HG03432 (cell line): ENCODE measurements at regions not wholly inside any gene's neighbourhood (a gene's known extent, or its start where the extent isn't known, plus 50 kb on each side); places are given as distances from the start of the nearest gene placed in this dataset.

ENCODE experiments used
- ATAC-seq: cut with Tn5 transposase; IDR thresholded peaks from one replicate; pipeline ENCODE4 v1.9.1; 2021; ENCODE audit warnings: mild to moderate bottlenecking, moderate library complexity; ENCODE audit not compliant: unreplicated experiment

DNA sequence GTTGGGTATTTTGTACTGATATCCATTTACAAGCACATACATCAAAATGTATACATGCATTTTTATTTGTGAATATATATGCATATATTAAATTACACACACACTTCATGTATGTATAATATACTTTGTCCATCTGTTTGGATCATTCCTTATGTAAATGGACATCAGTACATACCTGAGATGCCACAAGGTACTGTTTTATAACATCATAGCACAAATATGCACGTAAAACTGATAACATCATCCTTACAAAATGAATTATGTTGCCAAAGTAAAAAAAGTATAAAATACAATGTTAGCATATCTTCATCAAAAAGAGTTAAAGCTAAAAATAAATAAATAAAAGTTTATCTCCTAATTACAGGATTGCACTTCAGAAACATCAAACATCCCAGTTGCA, 634.8 kb upstream of the UBE2E2 start:
- ATAC-seq, result no peak

DNA sequence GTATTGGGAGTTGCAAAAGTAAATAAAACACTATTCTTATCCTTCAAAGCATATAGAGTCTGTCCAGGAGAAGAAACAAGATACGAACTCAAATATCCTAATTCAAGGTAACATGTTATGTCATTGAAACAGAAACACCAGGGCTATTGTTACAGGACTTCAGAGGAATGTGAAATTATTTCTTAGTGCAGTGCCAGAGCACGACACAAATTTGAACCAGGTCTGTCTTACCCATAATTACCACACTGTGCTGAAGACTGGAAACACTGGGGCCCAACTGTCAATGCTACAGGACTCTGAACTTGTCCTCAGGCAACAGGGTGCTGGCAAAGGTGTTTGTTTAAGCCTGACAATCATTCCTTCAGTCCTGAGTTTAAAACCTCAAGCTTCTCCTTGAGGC, 633.6 kb upstream of the UBE2E2 start:
- no peak for ATAC-seq

DNA sequence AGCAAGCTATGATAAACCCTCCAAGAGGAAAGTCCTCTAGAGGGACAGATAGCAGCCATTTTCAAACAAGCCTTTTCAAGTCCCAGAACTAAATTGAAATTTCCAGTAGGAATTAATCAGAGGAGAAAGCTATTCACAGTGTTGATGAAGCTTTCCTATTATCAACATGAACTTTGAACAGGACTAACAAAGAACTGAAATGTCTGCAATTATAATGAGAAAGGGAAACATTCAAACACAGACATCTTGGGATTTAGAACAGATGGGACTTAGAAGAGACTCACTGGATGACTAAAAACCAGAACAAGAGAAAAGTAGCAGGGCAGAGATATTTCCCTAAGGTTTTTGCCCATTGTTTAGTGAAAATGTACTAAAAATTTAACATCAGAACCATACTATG, 622.1 kb upstream of the UBE2E2 start:
- no peak for ATAC-seq

DNA sequence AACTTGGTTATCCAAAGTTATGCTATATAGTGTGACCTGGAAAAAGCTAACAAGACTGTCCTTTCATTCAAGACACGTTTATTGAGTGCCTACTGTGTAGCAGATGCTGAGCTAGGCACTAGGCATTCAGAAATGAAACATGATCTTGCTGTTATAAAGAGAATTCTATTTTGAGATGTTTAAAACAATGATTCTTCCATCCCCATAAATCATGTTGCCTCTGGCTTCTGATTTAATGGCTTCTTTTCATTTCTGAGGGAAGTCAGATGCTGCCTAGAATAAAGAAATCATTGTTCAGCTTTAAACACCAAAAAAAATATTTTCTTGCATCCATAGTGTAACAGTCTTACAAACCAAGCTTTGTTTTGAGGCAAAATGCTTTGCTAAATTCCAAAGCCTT, 620.9 kb upstream of the UBE2E2 start:
- ATAC-seq, result no peak

DNA sequence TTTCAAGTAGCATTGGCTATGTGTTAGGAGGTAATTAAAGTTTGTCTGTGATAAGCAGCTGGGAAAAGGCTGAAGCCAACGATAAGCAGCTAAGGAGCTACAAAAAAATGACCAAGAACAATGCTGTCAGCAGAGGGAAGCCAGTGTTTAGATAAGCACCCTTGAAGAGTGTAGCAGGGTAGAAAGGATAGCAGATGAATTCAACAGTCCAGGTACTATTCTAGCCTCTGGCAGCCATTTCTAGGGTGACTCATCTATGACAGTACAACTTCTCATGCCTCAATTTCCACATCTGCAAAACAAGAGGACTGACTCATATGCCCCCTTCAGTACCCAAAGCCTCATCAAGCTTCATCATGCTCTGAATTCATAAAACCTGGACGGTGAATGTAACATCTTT, 617.6 kb upstream of the UBE2E2 start:
- ATAC-seq, result no peak

DNA sequence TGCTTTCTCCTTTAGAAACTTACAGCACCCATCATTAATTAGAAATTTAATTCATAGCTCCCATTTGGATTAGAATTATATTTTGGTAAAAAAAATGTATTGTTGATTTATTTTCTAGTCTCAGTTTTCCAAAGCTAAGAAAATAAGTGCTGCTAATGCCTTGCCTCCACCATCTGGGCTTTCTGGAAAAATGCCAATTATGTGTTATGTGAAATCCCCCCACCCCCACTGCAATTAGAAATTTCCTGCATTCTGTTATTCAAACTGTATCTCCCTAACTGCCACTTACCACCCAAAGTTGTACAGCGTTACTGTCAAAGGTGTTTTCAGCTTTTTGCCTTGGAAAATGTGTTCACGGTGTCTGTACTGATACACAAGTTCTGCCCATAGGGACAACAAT, 617.2 kb upstream of the UBE2E2 start:
- no peak for ATAC-seq

DNA sequence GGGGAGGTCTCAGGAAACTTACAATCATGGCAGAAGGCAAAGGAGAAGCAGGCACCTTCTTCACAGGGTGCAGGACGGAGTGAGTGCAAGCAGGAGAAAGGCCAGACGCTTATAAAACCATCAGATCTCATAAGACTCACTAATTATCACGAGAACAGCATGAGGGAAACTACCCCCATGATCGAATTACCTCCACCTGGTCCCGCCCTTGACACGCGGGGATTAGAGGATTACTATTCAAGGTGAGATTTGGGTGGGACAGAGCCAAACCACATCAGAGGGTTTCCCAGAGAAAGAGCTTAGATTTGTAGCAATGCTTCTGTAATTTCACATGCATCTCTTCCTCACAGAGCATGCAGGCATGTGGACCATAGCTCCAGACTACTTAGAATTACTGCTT, 615.7 kb upstream of the UBE2E2 start:
- no peak for ATAC-seq

DNA sequence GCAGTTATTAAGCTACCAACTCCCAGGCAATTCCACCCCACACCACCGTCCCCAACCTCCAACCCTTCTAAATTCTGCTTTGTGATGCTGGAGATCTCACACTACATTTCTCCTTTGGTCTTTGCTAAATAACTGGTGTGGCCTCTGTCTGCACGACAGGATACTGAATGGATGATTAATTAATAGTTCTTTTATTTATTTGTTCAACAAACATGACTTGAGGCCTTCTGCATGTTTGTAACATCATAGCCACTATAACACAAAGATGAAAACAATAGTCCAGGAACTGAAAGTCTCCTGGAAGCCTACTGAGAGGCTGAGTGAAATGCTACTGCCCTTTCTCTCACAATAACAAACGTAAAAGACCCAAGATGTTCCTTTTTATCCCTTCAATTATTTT, 609.5 kb upstream of the UBE2E2 start:
- no peak for ATAC-seq

DNA sequence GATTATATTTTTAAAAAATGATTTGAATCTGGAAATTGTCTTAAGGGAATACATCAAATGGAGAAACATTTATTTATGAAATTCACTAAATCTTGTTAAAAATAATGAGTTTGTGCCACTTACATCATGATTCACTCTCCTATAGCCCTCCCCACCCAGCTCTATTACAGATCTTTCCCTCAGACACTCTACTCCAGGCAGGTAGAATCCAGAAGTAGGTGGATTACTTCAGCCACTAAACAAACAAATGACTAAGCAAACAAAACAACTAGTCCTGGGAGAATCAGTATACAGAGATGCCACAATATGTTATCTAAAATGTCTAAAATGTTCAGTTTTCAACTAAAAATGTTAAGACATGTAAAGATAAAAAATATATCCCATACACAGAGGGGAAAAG, 608.1 kb upstream of the UBE2E2 start:
- ATAC-seq, result no peak

DNA sequence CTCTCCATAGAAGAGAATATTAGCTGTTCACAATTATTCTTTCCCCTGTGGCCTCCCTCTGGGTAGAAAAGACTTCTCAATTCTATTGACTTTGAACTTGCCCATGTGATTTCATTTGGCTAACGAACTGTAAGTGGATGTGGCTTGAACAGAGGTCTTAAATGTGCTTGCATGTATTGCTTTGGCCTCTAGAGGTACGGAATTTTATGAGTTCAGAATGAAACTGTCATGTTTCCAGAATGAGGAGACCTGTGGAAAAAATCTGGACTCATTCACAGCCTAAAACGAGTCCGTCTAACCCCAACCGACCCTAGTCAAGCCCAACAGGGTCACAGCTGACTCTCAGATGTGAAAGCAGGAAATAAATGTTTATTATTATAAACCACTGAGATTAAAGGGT, 596.7 kb upstream of the UBE2E2 start:
- no peak for ATAC-seq

DNA sequence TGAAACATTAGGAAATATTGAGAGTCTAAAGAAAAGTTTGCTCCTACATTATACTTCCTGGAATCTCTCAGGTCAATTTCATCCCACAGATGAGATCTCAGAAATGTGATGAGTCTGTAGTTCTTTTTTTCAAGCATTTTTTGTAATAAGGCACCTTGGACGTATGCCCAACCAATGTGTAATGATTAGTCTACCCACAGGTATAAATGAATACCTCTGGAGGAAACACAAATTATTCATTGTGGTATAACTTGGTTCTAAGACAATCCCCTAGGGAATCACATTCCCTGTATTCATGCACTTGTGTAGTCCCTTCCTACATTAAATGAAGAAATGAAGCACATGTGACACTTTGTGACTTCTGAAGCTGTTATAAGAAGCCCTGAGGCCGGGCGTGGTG, 596.2 kb upstream of the UBE2E2 start:
- no peak for ATAC-seq

DNA sequence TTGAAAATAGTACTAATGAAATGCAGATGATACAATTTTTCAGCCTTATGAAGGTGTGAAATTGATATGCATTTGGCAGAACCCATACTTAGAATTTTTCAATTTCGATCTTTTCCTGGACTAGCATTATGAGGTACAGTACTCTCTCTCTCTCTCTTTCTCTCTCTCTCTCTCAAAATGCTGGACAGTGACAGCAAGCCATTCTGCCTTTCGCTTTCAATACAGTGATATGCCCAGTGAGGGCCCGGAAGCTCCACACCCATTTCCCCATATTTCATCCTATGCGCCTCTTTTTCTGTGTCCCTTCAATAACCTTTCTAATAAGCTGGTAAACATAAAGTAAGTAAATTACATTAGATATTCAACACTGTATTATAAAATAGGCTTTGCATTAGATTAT, 595.0 kb upstream of the UBE2E2 start:
- ATAC-seq, result no peak

DNA sequence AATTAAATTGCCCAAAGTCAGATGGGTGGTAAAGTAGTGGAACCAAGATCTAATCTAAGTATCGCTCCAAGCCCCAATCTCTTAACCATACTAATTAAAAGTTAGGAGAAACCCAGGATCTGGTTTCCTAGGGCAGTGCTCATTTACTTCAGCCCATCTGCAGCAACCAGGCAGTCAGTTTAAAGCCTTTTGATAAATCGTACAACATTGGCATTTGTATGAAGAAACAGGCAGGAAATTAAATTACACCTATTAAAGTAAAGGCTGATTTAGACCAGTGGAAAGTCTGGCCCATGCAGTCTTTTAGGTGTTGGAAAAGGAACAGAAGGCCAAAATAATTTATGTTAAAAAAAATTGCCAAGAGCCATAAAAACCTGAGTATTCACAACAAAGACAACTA, 594.4 kb upstream of the UBE2E2 start:
- ATAC-seq, result no peak

DNA sequence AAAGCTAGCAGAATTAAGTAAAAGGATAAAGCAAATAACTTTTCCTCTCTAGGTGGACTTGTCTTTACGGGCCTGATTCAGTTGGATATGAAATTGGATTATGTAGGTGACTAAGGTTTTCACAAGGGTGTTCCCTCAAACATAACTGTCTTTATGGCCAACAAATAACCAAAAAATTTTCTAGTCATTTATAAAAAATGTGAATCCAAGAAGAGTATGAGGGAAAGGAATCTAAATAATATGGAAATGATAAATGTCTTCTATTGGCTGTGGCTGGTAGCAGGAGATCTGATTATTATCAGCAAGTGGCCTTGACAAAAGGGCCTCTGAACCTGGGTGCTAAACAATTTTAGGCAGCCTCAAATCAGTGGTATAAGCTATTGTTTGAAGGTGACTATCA, 594.0 kb upstream of the UBE2E2 start:
- ATAC-seq, result no peak

DNA sequence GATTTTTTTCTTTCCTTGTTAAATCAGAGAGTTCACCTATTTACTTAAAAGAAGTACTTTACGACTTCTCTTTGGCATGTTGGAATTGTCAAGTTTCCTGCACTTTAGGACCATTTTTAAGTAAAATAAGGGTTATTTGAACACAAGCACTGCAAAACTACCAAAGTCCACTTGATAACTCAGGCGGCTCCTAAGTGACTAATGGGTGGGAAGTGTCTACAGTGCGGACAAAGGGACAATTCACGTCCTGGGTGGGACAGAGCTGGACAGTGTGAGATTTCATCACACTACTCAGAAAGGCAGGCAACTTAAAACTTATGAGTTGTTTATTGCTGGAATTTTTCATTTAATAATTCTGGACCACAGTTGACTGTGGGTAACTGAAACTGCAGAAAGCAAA, 590.2 kb upstream of the UBE2E2 start:
- no peak for ATAC-seq

DNA sequence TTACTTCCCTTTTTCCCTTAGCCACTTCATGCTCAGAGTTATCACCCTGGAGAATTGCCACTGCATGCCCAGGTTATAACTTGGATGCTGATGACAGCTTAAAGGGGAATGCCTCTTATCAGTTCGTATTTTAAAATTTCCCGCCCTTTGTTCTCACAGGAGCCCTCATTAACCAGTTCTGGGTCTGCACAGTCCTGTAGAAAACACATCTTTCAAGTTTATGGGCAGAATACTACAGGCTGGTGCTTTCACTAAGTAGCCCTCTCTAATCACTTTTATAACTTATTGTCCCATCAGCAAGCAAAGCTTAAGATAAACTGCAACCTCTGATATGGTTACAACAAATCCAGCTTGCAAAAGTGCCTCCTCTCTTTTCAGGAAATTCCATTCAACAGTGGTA, 587.3 kb upstream of the UBE2E2 start:
- ATAC-seq, result no peak

DNA sequence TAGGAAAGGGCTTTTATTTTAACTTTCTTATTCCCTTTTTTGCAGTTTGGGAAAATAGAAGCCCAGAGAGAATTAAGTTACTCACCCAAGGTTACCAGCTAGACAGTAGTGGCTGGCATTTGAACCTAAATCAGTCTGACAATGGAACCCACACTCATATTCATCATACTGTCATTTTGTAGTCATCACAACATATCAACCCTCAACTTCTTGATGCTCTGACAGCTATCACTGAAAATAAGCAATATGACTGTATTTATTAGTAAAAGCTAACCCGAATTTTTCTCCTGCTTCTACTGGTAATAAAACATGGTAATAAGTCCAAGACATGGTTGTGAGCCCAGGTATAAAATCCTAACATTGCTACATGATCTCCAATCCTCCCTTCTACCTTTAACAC, 585.8 kb upstream of the UBE2E2 start:
- ATAC-seq, result no peak

DNA sequence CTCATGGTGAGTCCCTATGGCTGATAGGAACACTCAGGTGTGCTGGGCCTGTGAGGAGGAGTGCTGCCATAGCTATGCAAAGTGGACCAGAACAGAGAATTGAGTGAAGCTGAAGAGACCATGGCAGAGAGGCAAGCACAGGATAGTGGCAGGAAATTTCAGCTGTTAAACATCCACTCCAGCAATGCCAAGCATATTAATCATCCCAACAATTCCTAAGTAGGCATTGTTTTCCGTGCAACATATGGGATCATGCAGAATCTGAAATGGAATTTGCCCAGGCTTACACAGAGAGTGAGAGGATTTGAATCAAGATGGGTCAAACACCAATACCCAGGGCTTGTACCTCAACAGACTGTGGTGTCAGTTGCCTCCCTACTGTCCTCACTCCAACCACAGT, 582.6 kb upstream of the UBE2E2 start:
- ATAC-seq, result no peak

DNA sequence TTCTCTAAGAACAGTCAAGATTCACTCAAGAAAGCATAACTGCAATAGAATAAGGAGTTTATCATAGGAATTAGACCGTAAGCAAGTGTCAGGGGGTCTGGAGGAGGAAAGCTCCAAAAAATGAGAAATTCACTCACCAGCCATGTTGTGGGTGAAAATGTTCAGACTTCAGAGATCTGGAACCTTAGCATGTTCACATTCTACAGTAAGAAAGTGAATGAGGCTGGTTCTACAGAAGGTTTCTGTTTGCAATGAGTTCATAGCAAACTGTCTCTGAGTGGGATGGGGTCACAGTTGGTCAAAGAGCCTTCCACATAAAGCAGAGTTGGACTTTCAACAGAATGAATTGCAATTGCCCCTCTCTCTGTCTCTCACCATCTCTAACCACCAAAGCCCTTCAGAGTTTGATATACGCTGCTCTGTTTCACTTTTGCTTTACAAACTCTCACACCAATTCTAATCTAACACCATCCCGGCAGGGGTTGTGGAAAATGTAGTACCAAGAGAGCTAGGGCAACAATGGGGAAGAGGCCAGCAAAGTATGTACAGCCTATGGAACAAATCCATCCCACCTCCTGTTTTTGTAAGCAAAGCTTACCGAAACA, 581.8 kb upstream of the UBE2E2 start:
- peak; percentile 72 for ATAC-seq

DNA sequence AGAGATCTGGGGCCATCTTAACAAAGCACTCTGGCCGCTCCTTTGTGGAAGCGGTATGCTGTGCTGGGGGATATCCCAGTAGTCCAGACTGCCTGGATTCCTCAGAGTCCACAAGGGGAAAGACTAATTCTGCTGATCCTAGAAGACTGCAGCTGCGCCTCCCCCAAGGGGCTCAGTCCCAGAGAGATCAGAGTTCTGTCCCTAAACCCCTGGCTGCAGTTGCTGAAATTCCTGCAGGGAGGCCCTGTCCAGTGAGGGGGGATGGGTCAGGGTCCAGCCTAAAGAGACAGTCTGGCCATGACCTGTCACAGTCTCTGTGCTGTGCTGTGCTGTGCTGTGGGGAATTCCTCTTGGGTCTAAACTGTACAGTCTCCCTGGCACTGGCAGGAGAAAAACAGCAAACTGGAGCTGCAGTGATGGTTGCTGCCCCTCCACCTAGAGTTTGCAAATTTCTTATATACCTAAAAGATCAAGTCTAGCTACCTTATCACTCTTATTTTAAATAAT, 575.1 kb upstream of the UBE2E2 start:
- no peak for ATAC-seq

DNA sequence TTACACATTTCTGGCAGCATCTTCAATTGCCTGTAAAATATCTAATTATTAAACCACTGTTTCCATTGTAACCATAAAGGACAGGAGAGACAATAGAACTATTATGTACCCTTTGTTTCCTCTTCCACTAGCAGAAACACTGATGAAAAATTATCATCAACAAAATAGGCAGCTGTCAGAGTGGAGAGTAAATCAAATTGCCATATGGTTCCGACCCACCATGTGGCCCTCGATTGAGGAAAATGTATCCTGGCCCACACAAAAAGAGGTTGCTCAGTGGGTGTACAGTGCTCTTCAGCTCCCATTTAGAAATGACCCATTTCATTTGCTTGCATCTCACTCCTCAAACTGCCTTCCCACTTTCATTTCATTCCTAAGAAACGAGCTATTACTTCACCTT, 570.6 kb upstream of the UBE2E2 start:
- ATAC-seq, result no peak

DNA sequence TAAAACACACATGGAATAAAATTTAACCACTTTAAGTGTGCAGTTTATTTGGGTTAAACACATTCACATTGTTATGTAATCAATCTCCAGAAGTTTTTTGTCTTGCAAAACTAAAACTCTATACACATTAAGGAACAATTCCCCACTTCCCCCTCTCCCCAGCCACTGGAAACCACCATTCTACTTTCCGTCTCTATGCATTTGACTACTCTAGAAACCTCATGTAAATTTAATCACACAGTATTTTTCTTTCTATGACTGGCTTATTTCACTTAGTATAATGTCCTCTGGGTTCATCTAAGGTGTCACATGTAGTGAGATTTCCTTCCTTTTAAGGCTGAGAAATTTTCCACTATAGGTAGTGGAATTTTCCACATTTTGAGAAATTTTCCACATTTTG, 568.7 kb upstream of the UBE2E2 start:
- ATAC-seq, result peak; percentile 68

DNA sequence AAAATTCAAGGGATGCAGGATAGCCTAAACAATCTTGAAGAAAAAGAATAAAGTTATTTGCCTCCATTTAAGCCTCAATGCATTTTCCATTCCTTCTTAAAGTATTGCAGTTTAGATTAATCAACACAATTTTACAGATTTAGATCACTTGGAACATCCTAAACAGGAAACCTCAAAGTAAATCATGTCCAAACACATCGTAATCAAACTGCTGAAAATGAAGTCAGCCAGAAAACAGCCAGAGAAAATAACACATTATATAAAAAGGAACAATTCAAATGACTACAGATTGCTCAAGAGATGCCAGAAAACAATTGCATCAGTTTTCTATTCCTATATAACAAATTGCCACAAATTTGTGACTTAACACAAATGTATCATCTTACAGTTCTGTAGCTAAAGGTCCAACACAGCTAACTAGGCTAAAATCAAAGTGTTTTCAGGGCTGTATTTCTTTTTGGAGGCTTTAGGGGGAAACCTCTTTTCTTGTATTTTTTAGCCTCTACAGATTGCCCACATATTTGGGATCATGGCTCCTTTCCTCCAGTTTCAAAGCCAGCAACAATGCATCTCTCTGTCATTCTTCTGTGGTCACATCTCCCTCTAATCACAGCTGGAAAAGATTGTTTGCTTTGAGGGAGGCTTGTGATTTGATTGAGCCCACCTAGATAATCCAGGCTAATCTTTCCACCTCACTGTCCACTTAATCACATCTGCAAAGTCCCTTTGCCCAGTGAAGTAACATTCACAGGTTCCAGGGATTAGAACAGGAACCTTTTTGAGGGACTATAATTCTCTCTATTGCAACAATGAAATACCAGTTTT, 543.3 kb upstream of the UBE2E2 start:
- ATAC-seq, result no peak
